Iris pigment epithelial cell (primary cell): ENCODE measurements at regions not wholly inside any gene's neighbourhood (a gene's known extent, or its start where the extent isn't known, plus 50 kb on each side); places are given as distances from the start of the nearest gene placed in this dataset.

Source experiments
- DNase-seq: peaks from one replicate; pipeline ENCODE4 v3.0.0-alpha.2; 2011; ENCODE audit warnings: low read depth

GRCh38 chr7:157061979-157062378 lies 51.5 kb upstream of the MNX1 start:
- no peak for DNase-seq

- DNase-seq = no peak
Observed at GRCh38 chr7:157065046-157065445, 54.6 kb upstream of the MNX1 start.

GRCh38 chr7:157072361-157072760 lies 61.9 kb upstream of the MNX1 start:
- DNase-seq = no peak

- no peak for DNase-seq
Observed at GRCh38 chr7:157073335-157073734, 62.9 kb upstream of the MNX1 start.

DNA sequence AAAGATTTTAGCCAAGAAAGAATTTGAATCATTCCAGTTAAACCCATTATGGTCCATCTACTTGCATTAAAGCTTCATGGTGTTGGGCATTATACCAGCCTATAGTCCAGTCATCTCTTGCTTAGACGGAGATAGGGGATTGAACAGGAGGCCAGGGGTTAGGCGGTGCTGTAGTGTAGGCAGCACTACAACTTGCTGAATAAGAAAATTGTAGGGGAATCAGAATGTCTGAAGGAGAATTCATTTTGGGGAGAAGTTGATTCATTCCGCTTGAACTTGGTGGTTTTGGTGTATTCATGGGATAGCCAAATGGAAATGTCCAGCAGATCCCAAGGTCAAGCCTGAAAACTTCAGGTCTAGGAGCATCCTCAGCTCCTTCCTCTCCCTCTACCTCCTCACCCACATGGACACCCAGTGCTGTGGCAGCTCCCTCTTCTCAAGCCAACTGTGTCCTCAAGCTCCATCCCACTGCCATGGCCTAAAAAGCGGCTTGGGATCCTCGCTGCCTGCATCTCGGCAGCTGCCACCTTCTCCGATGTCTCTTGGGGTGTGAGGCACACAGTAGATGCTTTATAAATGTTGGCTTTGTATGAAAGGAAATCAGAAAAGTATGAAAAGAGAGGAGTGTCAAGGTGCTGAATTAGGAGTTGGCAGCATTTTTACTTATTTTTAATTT lies 63.6 kb upstream of the MNX1 start:
- no peak for DNase-seq

DNA sequence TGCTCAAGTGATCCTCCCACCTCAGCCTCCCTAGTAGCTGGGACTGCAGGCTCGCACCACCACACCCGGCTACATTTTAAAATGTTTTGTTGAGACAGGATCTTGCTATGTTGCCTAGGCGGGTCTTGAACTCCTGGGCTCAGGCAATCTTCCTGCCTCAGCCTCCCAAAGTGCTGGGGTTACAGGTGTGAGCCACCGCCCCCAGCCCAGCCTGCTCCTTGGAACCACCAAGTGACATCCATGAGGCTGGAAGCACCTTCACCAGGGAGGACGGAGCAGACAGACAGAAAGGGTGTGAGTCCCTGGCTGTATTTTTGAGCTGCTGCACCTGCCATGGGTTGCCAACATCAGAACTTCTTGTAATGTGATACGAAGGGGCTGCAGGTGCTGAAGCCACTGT lies 62.3 kb upstream of the UBE3C start:
- DNase-seq = no peak

DNA sequence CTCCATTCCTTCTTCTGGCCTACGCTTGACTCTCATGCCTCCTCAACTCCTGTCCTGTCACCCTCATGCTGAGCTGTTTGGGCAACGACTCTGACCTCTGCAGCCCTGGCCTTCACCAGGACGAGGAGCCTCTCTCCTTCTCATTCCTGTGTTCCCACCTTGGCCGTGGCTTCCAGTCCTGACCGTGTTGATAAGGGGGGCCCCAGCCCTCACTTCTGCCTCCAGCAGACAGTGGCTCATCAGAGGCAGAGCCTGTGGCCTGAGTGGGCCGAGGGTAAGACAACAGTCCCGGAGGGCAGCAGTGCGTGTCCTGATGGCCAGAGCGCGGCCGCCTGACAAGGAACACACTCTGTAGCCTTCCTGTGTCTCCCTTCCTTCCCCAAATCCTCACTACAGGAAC lies 61.7 kb upstream of the UBE3C start:
- DNase-seq = no peak

GRCh38 chr7:157077986-157078644 lies 60.6 kb upstream of the UBE3C start:
- DNase-seq = peak; percentile 10

GRCh38 chr7:157079116-157079515 lies 59.6 kb upstream of the UBE3C start:
- DNase-seq = no peak

- no peak for DNase-seq
Observed at GRCh38 chr7:157080111-157080730, 58.5 kb upstream of the UBE3C start.

- DNase-seq = no peak
Observed at GRCh38 chr7:157086508-157087187, 52.1 kb upstream of the UBE3C start.

DNA sequence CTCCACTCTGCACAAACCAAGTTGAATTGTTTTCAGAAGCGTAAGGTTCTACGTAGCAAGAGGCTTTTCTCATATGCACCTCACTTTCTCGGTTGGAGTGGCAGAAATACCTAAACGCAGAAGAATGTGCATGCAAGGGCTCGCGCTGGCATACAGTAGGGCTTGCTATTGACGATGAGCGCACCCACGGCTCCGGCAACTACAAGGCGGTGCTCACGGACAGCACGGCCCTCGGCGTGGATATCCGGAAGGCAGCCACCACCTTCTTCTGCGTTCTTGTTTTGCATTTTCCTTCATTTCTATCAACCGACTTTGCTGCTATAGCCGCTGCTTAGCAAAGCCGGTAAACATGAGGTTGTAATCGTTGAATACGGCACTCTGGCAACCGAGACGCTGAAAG lies 51.1 kb upstream of the UBE3C start:
- no peak for DNase-seq

- DNase-seq = no peak
Observed at GRCh38 chr7:157088136-157088535, 50.6 kb upstream of the UBE3C start.
